WTC11 (cell line): ENCODE measurements at regions not wholly inside any gene's neighbourhood (a gene's known extent, or its start where the extent isn't known, plus 50 kb on each side); places are given as distances from the start of the nearest gene placed in this dataset.

Experiments used
- CBFB ChIP-seq: sonication (generic); formaldehyde crosslinking; IDR thresholded peaks from 2 replicates; pipeline ENCODE4 v1.8.1; 2022; ENCODE audit warnings: mild to moderate bottlenecking, low read depth, missing genetic modification reagents
- GABPB1 ChIP-seq: sonication (generic); formaldehyde crosslinking; IDR thresholded peaks from 2 replicates; pipeline ENCODE4 v1.8.1; 2023; ENCODE audit warnings: mild to moderate bottlenecking, missing genetic modification reagents
- MXD4 ChIP-seq: fragments of 250-450 bp; sonication (Bioruptor Pico); IDR thresholded peaks from 2 replicates; pipeline ENCODE4 v1.8.0; 2021; ENCODE audit warnings: mild to moderate bottlenecking, moderate library complexity, borderline replicate concordance
- ZNF138 ChIP-seq: sonication (generic); formaldehyde crosslinking; conservative IDR thresholded peaks from 2 replicates; pipeline ENCODE4 v1.8.1; 2022; ENCODE audit warnings: mild to moderate bottlenecking, moderate library complexity, missing genetic modification reagents
- TF ChIP-seq, protein P1 (sequence below): sonication (generic); formaldehyde crosslinking; IDR thresholded peaks from 2 replicates; pipeline ENCODE4 v1.8.0; 2022; ENCODE audit warnings: mild to moderate bottlenecking, missing genetic modification reagents
- TF ChIP-seq, protein P2 (sequence below): fragments of 200-600 bp; IDR thresholded peaks from 2 replicates; pipeline ENCODE4 v1.8.0; 2022; ENCODE audit warnings: antibody characterized with exemption
- TF ChIP-seq, protein P3 (sequence below): sonication (generic); formaldehyde crosslinking; IDR thresholded peaks from 2 replicates; pipeline ENCODE4 v1.8.1; 2023; ENCODE audit warnings: mild to moderate bottlenecking, missing genetic modification reagents, moderate library complexity
- TF ChIP-seq, protein P4 (sequence below): sonication (generic); formaldehyde crosslinking; IDR thresholded peaks from 2 replicates; pipeline ENCODE4 v1.8.1; 2022; ENCODE audit warnings: mild to moderate bottlenecking, missing genetic modification reagents, moderate library complexity, borderline replicate concordance
- TF ChIP-seq, protein P5 (sequence below): sonication (generic); formaldehyde crosslinking; IDR thresholded peaks from 2 replicates; pipeline ENCODE4 v1.8.0; 2022; ENCODE audit warnings: mild to moderate bottlenecking, missing genetic modification reagents
- TF ChIP-seq, protein P6 (sequence below): sonication (generic); formaldehyde crosslinking; IDR thresholded peaks from 2 replicates; pipeline ENCODE4 v1.8.1; 2022; ENCODE audit warnings: low read depth, mild to moderate bottlenecking, moderate library complexity, missing genetic modification reagents, borderline replicate concordance

DNA sequence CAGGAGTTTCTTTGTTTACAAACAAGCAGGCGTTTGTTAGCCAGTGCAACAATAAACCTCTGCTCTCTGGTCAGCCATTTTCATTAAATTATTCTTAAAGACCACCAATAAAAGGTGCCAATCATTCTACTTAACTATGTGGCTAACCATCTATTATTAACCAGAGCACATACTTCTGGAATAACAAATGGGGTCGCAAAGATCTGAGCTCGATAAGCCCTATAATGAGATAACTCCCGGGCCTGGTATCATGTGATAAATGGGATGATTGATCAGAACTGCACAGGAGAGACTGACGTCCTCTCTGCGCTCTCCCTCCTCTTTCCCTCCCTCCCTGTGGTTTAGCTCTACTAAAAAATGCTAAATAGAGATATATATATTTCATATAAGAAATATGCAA lies 488.2 kb downstream of the NTRK2 start:
- TF ChIP-seq, protein P1, sequence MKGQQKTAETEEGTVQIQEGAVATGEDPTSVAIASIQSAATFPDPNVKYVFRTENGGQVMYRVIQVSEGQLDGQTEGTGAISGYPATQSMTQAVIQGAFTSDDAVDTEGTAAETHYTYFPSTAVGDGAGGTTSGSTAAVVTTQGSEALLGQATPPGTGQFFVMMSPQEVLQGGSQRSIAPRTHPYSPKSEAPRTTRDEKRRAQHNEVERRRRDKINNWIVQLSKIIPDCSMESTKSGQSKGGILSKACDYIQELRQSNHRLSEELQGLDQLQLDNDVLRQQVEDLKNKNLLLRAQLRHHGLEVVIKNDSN (CRISPR knock-in tag): no peak
- no peak for TF ChIP-seq MXD4 (CRISPR knock-in tag)
- TF ChIP-seq, protein P2, sequence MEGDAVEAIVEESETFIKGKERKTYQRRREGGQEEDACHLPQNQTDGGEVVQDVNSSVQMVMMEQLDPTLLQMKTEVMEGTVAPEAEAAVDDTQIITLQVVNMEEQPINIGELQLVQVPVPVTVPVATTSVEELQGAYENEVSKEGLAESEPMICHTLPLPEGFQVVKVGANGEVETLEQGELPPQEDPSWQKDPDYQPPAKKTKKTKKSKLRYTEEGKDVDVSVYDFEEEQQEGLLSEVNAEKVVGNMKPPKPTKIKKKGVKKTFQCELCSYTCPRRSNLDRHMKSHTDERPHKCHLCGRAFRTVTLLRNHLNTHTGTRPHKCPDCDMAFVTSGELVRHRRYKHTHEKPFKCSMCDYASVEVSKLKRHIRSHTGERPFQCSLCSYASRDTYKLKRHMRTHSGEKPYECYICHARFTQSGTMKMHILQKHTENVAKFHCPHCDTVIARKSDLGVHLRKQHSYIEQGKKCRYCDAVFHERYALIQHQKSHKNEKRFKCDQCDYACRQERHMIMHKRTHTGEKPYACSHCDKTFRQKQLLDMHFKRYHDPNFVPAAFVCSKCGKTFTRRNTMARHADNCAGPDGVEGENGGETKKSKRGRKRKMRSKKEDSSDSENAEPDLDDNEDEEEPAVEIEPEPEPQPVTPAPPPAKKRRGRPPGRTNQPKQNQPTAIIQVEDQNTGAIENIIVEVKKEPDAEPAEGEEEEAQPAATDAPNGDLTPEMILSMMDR: no peak
- TF ChIP-seq, protein P3, sequence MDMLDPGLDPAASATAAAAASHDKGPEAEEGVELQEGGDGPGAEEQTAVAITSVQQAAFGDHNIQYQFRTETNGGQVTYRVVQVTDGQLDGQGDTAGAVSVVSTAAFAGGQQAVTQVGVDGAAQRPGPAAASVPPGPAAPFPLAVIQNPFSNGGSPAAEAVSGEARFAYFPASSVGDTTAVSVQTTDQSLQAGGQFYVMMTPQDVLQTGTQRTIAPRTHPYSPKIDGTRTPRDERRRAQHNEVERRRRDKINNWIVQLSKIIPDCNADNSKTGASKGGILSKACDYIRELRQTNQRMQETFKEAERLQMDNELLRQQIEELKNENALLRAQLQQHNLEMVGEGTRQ (CRISPR knock-in tag): no peak
- TF ChIP-seq, protein P4, sequence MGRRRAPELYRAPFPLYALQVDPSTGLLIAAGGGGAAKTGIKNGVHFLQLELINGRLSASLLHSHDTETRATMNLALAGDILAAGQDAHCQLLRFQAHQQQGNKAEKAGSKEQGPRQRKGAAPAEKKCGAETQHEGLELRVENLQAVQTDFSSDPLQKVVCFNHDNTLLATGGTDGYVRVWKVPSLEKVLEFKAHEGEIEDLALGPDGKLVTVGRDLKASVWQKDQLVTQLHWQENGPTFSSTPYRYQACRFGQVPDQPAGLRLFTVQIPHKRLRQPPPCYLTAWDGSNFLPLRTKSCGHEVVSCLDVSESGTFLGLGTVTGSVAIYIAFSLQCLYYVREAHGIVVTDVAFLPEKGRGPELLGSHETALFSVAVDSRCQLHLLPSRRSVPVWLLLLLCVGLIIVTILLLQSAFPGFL (CRISPR knock-in tag): no peak
- TF ChIP-seq, protein P5, sequence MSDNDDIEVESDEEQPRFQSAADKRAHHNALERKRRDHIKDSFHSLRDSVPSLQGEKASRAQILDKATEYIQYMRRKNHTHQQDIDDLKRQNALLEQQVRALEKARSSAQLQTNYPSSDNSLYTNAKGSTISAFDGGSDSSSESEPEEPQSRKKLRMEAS (CRISPR knock-in tag): no peak
- no peak for TF ChIP-seq GABPB1
- TF ChIP-seq ZNF138 (CRISPR knock-in tag): no peak
- TF ChIP-seq, protein P6, sequence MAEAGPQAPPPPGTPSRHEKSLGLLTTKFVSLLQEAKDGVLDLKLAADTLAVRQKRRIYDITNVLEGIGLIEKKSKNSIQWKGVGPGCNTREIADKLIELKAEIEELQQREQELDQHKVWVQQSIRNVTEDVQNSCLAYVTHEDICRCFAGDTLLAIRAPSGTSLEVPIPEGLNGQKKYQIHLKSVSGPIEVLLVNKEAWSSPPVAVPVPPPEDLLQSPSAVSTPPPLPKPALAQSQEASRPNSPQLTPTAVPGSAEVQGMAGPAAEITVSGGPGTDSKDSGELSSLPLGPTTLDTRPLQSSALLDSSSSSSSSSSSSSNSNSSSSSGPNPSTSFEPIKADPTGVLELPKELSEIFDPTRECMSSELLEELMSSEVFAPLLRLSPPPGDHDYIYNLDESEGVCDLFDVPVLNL (CRISPR knock-in tag): no peak
- TF ChIP-seq CBFB (CRISPR knock-in tag): no peak
